ENCODE measurements at regions not wholly inside any gene's neighbourhood (a gene's known extent, or its start where the extent isn't known, plus 50 kb on each side); places are given as distances from the start of the nearest gene placed in this dataset.

- no peak for TF ChIP-seq POLR2A (IDR thresholded peaks at IDR 0.05)
- TF ChIP-seq, protein P1, sequence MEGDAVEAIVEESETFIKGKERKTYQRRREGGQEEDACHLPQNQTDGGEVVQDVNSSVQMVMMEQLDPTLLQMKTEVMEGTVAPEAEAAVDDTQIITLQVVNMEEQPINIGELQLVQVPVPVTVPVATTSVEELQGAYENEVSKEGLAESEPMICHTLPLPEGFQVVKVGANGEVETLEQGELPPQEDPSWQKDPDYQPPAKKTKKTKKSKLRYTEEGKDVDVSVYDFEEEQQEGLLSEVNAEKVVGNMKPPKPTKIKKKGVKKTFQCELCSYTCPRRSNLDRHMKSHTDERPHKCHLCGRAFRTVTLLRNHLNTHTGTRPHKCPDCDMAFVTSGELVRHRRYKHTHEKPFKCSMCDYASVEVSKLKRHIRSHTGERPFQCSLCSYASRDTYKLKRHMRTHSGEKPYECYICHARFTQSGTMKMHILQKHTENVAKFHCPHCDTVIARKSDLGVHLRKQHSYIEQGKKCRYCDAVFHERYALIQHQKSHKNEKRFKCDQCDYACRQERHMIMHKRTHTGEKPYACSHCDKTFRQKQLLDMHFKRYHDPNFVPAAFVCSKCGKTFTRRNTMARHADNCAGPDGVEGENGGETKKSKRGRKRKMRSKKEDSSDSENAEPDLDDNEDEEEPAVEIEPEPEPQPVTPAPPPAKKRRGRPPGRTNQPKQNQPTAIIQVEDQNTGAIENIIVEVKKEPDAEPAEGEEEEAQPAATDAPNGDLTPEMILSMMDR (IDR thresholded peaks at IDR 0.05) = no peak
These were observed 296.2 kb downstream of the FOXA2 start for GRCh38 chr20:22288156-22288555.

Measured in thyroid gland (tissue), 4 donors.